ENCODE measurements at regions not wholly inside any gene's neighbourhood (a gene's known extent, or its start where the extent isn't known, plus 50 kb on each side); places are given as distances from the start of the nearest gene placed in this dataset.
A peak's percentile ranks its signal among the peaks of the same experiment; 100 is the strongest.

DNA sequence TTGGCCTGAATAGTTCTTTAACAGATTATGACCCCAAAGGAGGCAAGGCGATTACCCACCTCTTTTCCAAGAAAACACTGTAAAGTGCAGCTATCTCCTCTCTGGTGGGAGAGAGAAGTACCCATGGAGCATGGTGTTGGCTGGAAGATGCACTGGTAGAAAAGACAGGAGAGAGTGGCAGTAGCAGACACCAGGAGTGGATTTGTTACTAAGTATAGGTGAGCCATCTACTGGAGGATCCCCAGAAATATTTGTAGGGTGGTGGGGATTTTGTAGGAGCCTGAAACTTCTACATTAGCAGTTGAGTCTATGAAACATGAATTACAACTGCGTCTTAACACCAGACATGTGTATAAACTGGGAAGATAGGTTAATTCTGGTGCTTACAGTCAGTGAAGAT lies 148.0 kb downstream of the SLC38A4 start:
- TF ChIP-seq CTCF (IDR thresholded peaks at IDR 0.05) (peak in 1 of 2 donors; percentile 8), POLR2A (IDR thresholded peaks at IDR 0.05) (no peak), EP300 (IDR thresholded peaks at IDR 0.05) (no peak), POLR2AphosphoS5 (IDR thresholded peaks at IDR 0.05) (no peak)
